ENCODE measurements at regions not wholly inside any gene's neighbourhood (a gene's known extent, or its start where the extent isn't known, plus 50 kb on each side); places are given as distances from the start of the nearest gene placed in this dataset.

DNA sequence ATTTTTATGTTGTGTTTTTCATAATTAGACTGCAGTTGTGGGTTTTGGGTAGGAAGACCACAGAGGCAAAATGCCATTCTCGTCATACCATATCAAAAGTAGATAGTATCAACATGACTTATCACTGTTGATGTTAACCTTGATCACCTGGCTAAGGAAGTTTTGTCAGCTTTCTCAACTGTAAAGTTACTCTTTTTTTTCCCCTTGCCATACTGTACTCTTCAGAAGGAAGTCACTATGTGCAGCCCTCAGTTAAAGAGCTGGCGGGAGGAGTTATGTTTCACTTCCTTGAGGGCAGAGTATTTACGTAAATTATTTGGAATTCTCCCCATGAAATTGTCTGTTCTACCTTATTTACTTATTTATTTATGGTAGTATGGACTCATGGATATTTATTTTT, 78.7 kb downstream of the PRORP start:
- TF ChIP-seq, protein P1, sequence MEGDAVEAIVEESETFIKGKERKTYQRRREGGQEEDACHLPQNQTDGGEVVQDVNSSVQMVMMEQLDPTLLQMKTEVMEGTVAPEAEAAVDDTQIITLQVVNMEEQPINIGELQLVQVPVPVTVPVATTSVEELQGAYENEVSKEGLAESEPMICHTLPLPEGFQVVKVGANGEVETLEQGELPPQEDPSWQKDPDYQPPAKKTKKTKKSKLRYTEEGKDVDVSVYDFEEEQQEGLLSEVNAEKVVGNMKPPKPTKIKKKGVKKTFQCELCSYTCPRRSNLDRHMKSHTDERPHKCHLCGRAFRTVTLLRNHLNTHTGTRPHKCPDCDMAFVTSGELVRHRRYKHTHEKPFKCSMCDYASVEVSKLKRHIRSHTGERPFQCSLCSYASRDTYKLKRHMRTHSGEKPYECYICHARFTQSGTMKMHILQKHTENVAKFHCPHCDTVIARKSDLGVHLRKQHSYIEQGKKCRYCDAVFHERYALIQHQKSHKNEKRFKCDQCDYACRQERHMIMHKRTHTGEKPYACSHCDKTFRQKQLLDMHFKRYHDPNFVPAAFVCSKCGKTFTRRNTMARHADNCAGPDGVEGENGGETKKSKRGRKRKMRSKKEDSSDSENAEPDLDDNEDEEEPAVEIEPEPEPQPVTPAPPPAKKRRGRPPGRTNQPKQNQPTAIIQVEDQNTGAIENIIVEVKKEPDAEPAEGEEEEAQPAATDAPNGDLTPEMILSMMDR (IDR thresholded peaks at IDR 0.05; ENCODE audit: borderline replicate concordance, extremely low read depth, insufficient read depth), result no peak
- Histone ChIP-seq H3K9me3 (ENCODE audit: control insufficient read depth in 2 of 3, insufficient read depth in 1 of 3, low read length in 3 of 3) (no peaks in the 10 kb centered on the region), H3K27me3 (ENCODE audit: control insufficient read depth, insufficient read depth, low read length) (no peaks in the 10 kb centered on the region), H3K36me3 (ENCODE audit: control insufficient read depth in 2 of 3, insufficient read depth in 3 of 3, low read length in 3 of 3) (no peaks in the 10 kb centered on the region), H3K4me3 (ENCODE audit: low read length in 3 of 3) (no peak overlapping the region), H3K4me1 (ENCODE audit: control insufficient read depth in 2 of 3, insufficient read depth in 2 of 3, low read depth in 1 of 3, low read length in 3 of 3) (no peaks in the 10 kb centered on the region), H3K9ac (ENCODE audit: low read length in 3 of 3) (no peak overlapping the region), H3K27ac (ENCODE audit: low read depth in 2 of 2, low read length in 2 of 2) (no peak overlapping the region)
- DNase-seq, result no peak
- no peak for FAIRE-seq
- intact Hi-C loops (cut with DNase I), result no loop called here

DNA sequence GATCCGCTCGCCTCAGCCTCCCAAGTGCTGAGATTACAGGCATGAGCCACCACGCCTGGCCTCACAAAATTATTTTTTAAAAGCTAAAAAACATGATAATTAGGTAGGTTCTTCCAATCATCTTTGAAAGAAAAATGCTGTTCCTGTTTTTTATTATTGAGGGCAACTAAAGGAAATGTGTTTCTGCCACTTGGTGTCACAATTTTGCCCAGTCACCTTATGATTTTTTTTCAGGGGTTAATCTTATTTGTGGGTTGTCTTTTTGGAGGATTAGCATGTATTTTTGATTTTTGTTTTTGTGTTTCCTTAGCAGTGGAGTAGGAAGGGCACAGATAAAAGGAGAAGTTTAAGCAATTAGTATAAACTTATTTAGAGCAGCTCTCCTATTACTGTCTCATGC, 79.8 kb downstream of the PRORP start:
- H3K27ac ChIP-seq (ENCODE audit: low read depth in 2 of 2, low read length in 2 of 2), result no peak overlapping the region
- H3K9me3 ChIP-seq (ENCODE audit: control insufficient read depth in 2 of 3, insufficient read depth in 1 of 3, low read length in 3 of 3), result no peaks in the 10 kb centered on the region
- no peaks in the 10 kb centered on the region for H3K36me3 ChIP-seq (ENCODE audit: control insufficient read depth in 2 of 3, insufficient read depth in 3 of 3, low read length in 3 of 3)
- no peak for DNase-seq
- TF ChIP-seq, protein P1 (IDR thresholded peaks at IDR 0.05; ENCODE audit: borderline replicate concordance, extremely low read depth, insufficient read depth), result no peak
- intact Hi-C loops (cut with DNase I), result no loop called here
- FAIRE-seq, result no peak
- no peak overlapping the region for H3K4me3 ChIP-seq (ENCODE audit: low read length in 3 of 3)
- H3K27me3 ChIP-seq (ENCODE audit: control insufficient read depth, insufficient read depth, low read length), result no peaks in the 10 kb centered on the region
- H3K9ac ChIP-seq (ENCODE audit: low read length in 3 of 3), result no peak overlapping the region
- H3K4me1 ChIP-seq (ENCODE audit: control insufficient read depth in 2 of 3, insufficient read depth in 2 of 3, low read depth in 1 of 3, low read length in 3 of 3), result no peaks in the 10 kb centered on the region

DNA sequence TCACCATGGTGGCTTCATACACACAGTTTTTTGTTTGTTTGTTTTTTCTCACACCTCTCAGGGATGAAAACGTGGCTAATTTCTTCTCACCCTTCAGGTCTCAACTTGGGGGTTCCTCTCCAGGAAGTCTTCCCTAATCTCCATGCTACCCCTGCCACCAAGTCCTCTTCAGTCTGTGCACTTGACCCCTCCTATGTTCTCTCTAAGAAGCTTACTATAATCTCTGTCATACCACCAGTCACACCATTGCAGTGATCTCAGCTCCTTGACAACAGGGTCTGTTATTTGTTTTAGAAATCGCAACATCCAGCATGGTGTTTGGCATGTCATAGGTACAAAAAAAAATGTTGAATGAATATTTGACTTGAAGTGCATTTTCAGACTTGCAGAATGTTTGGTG, 83.4 kb downstream of the PRORP start:
- Histone ChIP-seq H3K9ac (ENCODE audit: low read length in 3 of 3) (no peak overlapping the region), H3K4me3 (ENCODE audit: low read length in 3 of 3) (no peak overlapping the region), H3K27me3 (ENCODE audit: control insufficient read depth, insufficient read depth, low read length) (no peaks in the 10 kb centered on the region), H3K4me1 (ENCODE audit: control insufficient read depth in 2 of 3, insufficient read depth in 2 of 3, low read depth in 1 of 3, low read length in 3 of 3) (no peaks in the 10 kb centered on the region), H3K36me3 (ENCODE audit: control insufficient read depth in 2 of 3, insufficient read depth in 3 of 3, low read length in 3 of 3) (no peaks in the 10 kb centered on the region), H3K27ac (ENCODE audit: low read depth in 2 of 2, low read length in 2 of 2) (no peak overlapping the region), H3K9me3 (ENCODE audit: control insufficient read depth in 2 of 3, insufficient read depth in 1 of 3, low read length in 3 of 3) (no peaks in the 10 kb centered on the region)
- intact Hi-C loops (cut with DNase I), result no loop called here
- DNase-seq (no peak), FAIRE-seq (no peak)
- TF ChIP-seq, protein P1 (IDR thresholded peaks at IDR 0.05; ENCODE audit: borderline replicate concordance, extremely low read depth, insufficient read depth), result no peak

DNA sequence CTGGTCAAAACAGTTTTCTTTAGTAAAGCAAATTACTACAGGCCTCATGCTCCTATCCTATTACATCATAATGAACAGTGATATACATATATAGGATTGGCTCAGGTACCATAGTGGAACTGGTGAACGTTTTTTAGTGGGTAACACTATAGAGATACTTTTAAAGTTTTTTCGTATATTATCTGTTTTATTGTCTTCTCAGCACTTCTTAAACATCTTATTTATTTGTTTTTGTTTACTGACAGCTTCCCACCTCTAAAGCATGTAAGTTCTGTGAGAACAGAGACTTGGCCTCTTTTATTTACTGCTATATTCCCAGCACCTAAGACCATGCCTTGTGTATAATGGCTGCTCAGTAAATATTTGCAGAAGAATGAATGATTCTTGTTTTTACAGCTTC, 81.1 kb upstream of the PSMA6 start:
- TF ChIP-seq, protein P1 (IDR thresholded peaks at IDR 0.05; ENCODE audit: borderline replicate concordance, extremely low read depth, insufficient read depth), result no peak
- Histone ChIP-seq H3K9me3 (ENCODE audit: control insufficient read depth in 2 of 3, insufficient read depth in 1 of 3, low read length in 3 of 3) (no peaks in the 10 kb centered on the region), H3K4me1 (ENCODE audit: control insufficient read depth in 2 of 3, insufficient read depth in 2 of 3, low read depth in 1 of 3, low read length in 3 of 3) (no peaks in the 10 kb centered on the region), H3K9ac (ENCODE audit: low read length in 3 of 3) (no peak overlapping the region), H3K36me3 (ENCODE audit: control insufficient read depth in 2 of 3, insufficient read depth in 3 of 3, low read length in 3 of 3) (no peaks in the 10 kb centered on the region), H3K4me3 (ENCODE audit: low read length in 3 of 3) (no peak overlapping the region), H3K27me3 (ENCODE audit: control insufficient read depth, insufficient read depth, low read length) (no peaks in the 10 kb centered on the region), H3K27ac (ENCODE audit: low read depth in 2 of 2, low read length in 2 of 2) (no peak overlapping the region)
- intact Hi-C loops (cut with DNase I), result loop anchor here (10.0 kb wide), 1 partner anchor 204 kb away; no protein-coding TSS in a partner anchor
- no peak for FAIRE-seq
- no peak for DNase-seq

Measured in kidney (tissue), 13 donors.